Natural killer cell (primary cell): ENCODE measurements at regions not wholly inside any gene's neighbourhood (a gene's known extent, or its start where the extent isn't known, plus 50 kb on each side); places are given as distances from the start of the nearest gene placed in this dataset.

Source experiments
- ATAC-seq, 3 donors: fragments of 150-1000 bp in 2 of 3; fragments of 200-7000 bp in 1 of 3; cut with Tn5 transposase; 1 replicate in 1 of 3; 2 replicates in 2 of 3; pipeline ENCODE4 v1.10.0; 2021; ENCODE audit warnings: mild to moderate bottlenecking in 2 of 3, moderate library complexity in 2 of 3
- DNase-seq, 2 donors: peaks; one replicate each; pipeline versions ENCODE4 v3.0.0 to v3.0.0-alpha.2; 2013 to 2021; ENCODE audit warnings: mixed read lengths in 1 of 2
- H3K27ac ChIP-seq: one replicate; pipeline ENCODE4 v1.5.1; 2013; ENCODE audit warnings: mild to moderate bottlenecking, low read length
- H3K27me3 ChIP-seq: one replicate; pipeline ENCODE4 v1.6.1; 2013; ENCODE audit warnings: low read length; ENCODE audit not compliant: control insufficient read depth, insufficient read depth
- H3K36me3 ChIP-seq: one replicate; pipeline ENCODE4 v1.6.1; 2013; ENCODE audit warnings: low read length; ENCODE audit not compliant: control insufficient read depth, insufficient read depth
- H3K4me1 ChIP-seq: one replicate; pipeline ENCODE4 v1.6.1; 2013; ENCODE audit warnings: low read length; ENCODE audit not compliant: control insufficient read depth, insufficient read depth
- H3K4me3 ChIP-seq: one replicate; pipeline ENCODE4 v1.5.1; 2013; ENCODE audit warnings: low read length
- H3K9me3 ChIP-seq: one replicate; pipeline ENCODE4 v1.6.1; 2013; ENCODE audit warnings: low read length; ENCODE audit not compliant: control insufficient read depth, insufficient read depth
- H3K27ac Mint-ChIP-seq, 2 donors: one replicate each; pipeline ENCODE4 v1.8.0; 2022; ENCODE audit warnings: mild to moderate bottlenecking in 2 of 2, mixed read lengths in 2 of 2, moderate library complexity in 1 of 2
- H3K27me3 Mint-ChIP-seq, 2 donors: one replicate each; pipeline ENCODE4 v1.8.0; 2022; ENCODE audit warnings: low read depth in 2 of 2, mixed read lengths in 2 of 2
- H3K36me3 Mint-ChIP-seq: one replicate; pipeline ENCODE4 v1.8.0; 2022; ENCODE audit warnings: mixed read lengths
- H3K4me1 Mint-ChIP-seq, 2 donors: one replicate each; pipeline ENCODE4 v1.8.0; 2022; ENCODE audit warnings: mixed read lengths in 2 of 2
- H3K4me3 Mint-ChIP-seq: one replicate; pipeline ENCODE4 v1.8.0; 2022; ENCODE audit warnings: mild to moderate bottlenecking, moderate library complexity, mixed read lengths
- H3K9me3 Mint-ChIP-seq, 2 donors: one replicate each; pipeline ENCODE4 v1.8.0; 2022; ENCODE audit warnings: mixed read lengths in 2 of 2
- CTCF ChIP-seq: fragments of 200-600 bp; IDR thresholded peaks from one replicate; pipeline ENCODE4 v1.8.0; 2022; ENCODE audit warnings: antibody characterized with exemption
- WGBS: methylation state at CpG from one replicate; pipeline ENCODE4 v1.1.7; 2013; ENCODE audit warnings: missing lambda C conversion rate; ENCODE audit not compliant: insufficient coverage; 5-methylcytosine and 5-hydroxymethylcytosine counted together
- intact Hi-C: fragments of 100-400 bp; cut with micrococcal nuclease; formaldehyde crosslinking; loops from one replicate; pipeline ENCODE4 v1.14.2; 2022

- ATAC-seq (no peak), DNase-seq (no peak)
- Histone ChIP-seq H3K27me3 (no peaks in the 10 kb centered on the region), H3K4me3 (no peak overlapping the region), H3K4me1 (no peaks in the 10 kb centered on the region), H3K36me3 (no peaks in the 10 kb centered on the region), H3K9me3 (no peaks in the 10 kb centered on the region), H3K27ac (no peak overlapping the region)
- H3K27ac Mint-ChIP-seq = no peak overlapping the region
- no peak overlapping the region for H3K4me3 Mint-ChIP-seq
- H3K27me3 Mint-ChIP-seq = peaks cover 0 to under 1% of the 10 kb centered on the region in 2 donors
- H3K9me3 Mint-ChIP-seq = no peaks in the 10 kb centered on the region
- no peaks in the 10 kb centered on the region for H3K4me1 Mint-ChIP-seq
- TF ChIP-seq CTCF = no peak
- H3K36me3 Mint-ChIP-seq = no peaks in the 10 kb centered on the region
- WGBS = 49% methylated on average over 7 of the region's 7 CpGs
- intact Hi-C loops = no loop called here
Measured at GRCh38 chr10:47139121-47139520, 160.9 kb upstream of the GDF10 start.

- WGBS = 86% methylated on average over 6 of the region's 6 CpGs
- Mint-ChIP-seq H3K27ac (no peak overlapping the region), H3K27me3 (peaks cover 0 to 2% of the 10 kb centered on the region in 2 donors)
Measured at GRCh38 chr10:47140761-47141348, 159.1 kb upstream of the GDF10 start.

GRCh38 chr10:47141349-47141748, 158.6 kb upstream of the GDF10 start:
- Mint-ChIP-seq H3K27ac (no peak overlapping the region), H3K9me3 (no peaks in the 10 kb centered on the region), H3K4me3 (no peak overlapping the region), H3K36me3 (no peaks in the 10 kb centered on the region), H3K4me1 (no peaks in the 10 kb centered on the region), H3K27me3 (peaks cover 0 to 2% of the 10 kb centered on the region in 2 donors)
- Histone ChIP-seq H3K4me3 (no peak overlapping the region), H3K27ac (no peak overlapping the region), H3K36me3 (no peaks in the 10 kb centered on the region), H3K27me3 (no peaks in the 10 kb centered on the region), H3K9me3 (no peaks in the 10 kb centered on the region), H3K4me1 (no peaks in the 10 kb centered on the region)
- no peak for TF ChIP-seq CTCF
- WGBS = 89% methylated on average over 5 of the region's 5 CpGs
- no peak for DNase-seq
- intact Hi-C loops = no loop called here
- no peak for ATAC-seq

More at GRCh38 chr10:47140761-47141348, 159.1 kb upstream of the GDF10 start:
- Histone ChIP-seq H3K27me3 (no peaks in the 10 kb centered on the region), H3K36me3 (no peaks in the 10 kb centered on the region), H3K9me3 (no peaks in the 10 kb centered on the region), H3K4me1 (no peaks in the 10 kb centered on the region), H3K4me3 (no peak overlapping the region), H3K27ac (no peak overlapping the region)
- no peak for TF ChIP-seq CTCF
- Mint-ChIP-seq H3K9me3 (no peaks in the 10 kb centered on the region), H3K36me3 (no peaks in the 10 kb centered on the region), H3K4me3 (no peak overlapping the region), H3K4me1 (no peaks in the 10 kb centered on the region)
- DNase-seq (no peak), ATAC-seq (no peak)
- intact Hi-C loops = no loop called here

GRCh38 chr10:47143072-47143471, 156.9 kb upstream of the GDF10 start:
- no peaks in the 10 kb centered on the region for H3K27me3 ChIP-seq
- H3K4me3 Mint-ChIP-seq = no peak overlapping the region
- peaks cover 0 to 5% of the 10 kb centered on the region in 2 donors for H3K27me3 Mint-ChIP-seq
- H3K9me3 ChIP-seq = no peaks in the 10 kb centered on the region
- ATAC-seq (no peak), DNase-seq (no peak)
- no peak overlapping the region for H3K27ac ChIP-seq
- no peaks in the 10 kb centered on the region for H3K4me1 ChIP-seq
- H3K4me1 Mint-ChIP-seq = no peaks in the 10 kb centered on the region
- 91% methylated on average over 9 of the region's 9 CpGs for WGBS
- intact Hi-C loops = no loop called here
- H3K4me3 ChIP-seq = no peak overlapping the region
- H3K36me3 ChIP-seq = no peaks in the 10 kb centered on the region
- TF ChIP-seq CTCF = no peak
- H3K9me3 Mint-ChIP-seq = no peaks in the 10 kb centered on the region
- no peak overlapping the region for H3K27ac Mint-ChIP-seq
- no peaks in the 10 kb centered on the region for H3K36me3 Mint-ChIP-seq
